HG03135 (cell line): ENCODE measurements at regions not wholly inside any gene's neighbourhood (a gene's known extent, or its start where the extent isn't known, plus 50 kb on each side); places are given as distances from the start of the nearest gene placed in this dataset.
A peak's percentile ranks its signal among the peaks of the same experiment; 100 is the strongest.

Experiments used
- ATAC-seq: cut with Tn5 transposase; IDR thresholded peaks from one replicate; pipeline ENCODE4 v1.9.1; 2021; ENCODE audit warnings: mild to moderate bottlenecking, moderate library complexity; ENCODE audit not compliant: unreplicated experiment

DNA sequence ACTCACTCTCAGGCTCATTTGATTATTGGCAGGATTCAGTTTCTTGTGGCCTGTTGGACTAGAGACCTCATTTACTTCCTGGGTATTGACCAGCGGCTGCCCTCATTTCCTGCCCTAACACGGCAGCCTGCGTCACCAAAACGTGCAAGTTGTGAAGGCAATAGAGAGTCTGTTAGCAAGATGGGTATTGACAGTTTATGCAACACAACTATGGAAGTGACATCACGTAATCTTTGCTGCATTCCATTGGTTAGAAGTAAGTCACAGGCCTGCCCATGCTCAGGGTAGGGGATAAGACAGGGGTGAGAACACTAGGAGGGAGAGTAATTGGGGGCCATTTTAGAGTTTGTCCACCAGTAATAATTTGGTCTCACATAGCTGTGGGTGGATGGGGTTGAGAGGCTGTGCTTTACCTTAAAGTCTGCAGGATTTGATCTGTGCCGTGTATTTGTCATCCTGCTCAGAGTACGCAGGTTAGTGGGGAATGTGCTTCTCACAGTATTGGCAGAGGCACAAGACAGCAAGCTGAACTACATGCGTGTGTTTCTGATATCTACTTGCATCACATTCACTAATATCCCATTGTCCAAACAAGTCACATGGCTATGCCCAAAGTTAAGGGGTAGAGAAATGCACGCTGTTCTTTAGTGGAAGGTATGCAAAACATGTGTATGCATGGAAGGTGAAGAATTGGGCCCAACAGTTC, 83.3 kb downstream of the EDEM1 start:
- ATAC-seq: no peak

DNA sequence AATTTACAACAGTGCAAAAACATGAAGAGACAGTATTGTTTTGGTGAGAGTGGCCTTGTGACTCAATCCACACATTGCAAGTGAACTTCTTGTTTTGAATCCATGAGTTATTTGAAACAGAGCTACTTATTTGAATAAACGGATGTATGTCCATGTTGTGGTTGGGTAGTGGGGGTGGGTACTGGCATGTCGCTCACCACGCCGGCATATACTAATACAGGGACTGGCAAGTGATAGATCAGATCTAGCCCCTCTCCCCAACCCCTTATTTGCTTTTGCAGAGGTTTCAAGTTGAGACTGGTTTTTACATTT, 83.8 kb downstream of the EDEM1 start:
- no peak for ATAC-seq

DNA sequence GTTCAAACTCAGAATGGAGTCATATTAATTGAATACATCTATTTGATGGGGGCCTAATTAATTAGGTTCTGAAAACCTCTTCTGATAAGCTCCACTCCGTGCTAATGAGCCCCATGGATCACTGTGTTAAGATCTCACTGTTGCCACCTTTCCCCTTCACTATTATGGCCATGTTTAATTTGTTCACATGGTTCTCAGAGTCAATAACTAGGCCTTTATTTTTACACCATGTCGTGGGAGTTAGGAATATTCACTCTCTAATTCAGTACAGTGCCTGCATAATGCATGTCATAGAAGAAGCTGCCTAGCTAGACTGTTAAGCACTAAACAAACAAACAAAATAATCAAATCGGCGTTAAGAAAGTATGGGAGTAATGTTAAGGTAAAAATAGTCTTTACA, 84.9 kb downstream of the EDEM1 start:
- no peak for ATAC-seq

DNA sequence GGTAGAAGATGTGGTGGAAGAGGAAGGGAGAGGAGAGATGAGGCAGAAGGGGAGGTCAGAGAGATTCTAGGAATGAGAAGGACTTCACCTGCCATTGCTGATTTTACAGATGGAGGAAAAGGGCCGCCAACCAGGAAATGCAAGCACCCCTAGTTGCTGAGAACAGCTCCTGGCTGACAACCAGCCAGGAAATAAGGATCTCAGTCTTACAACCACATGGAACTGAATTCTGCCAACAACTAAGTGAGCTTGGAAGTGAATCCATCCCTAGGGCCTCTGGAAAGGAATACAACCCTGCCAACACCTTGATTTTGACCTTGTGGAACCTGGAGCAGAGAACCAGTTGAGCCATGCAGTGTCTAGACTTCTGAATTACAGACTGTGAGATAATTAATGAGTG, 86.6 kb downstream of the EDEM1 start:
- no peak for ATAC-seq

DNA sequence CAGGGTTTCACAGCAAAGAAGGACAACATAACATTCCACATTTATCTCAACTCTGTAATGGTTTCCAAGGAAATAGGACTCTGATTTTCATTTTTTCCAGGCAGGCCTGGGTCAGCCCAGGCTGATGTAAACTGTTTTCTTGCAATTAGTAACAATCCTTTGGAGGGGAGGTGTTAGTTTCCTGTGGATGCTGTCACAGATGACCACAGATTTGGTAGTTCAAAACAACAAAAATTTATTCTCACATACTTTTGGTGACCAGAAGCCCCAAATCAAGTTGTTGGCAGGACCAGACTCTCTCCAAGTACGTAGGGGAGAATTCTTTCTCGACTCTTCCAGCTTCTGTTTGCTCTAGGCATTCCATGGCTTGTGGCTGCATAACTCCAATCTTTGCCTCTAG, 88.0 kb downstream of the EDEM1 start:
- ATAC-seq: no peak

DNA sequence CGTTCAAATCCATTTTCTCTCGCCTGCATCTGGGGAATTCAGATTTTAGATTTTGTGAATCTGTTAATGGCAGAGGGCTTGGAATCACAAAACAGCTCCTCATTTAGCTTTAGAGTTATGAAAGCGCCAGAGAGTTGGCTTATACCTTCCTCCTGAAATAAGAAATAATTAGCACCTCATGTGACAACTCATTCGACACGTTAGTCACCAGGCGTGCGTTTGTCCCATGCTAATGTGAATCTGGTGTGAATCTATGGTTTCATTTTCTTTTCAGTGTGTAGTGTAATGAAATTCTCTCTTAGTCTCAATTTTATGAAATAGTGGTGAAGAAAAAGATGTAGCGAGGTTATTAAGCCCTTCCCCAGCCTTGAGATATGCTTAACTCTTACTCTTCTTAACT, 89.4 kb downstream of the EDEM1 start:
- ATAC-seq: no peak

DNA sequence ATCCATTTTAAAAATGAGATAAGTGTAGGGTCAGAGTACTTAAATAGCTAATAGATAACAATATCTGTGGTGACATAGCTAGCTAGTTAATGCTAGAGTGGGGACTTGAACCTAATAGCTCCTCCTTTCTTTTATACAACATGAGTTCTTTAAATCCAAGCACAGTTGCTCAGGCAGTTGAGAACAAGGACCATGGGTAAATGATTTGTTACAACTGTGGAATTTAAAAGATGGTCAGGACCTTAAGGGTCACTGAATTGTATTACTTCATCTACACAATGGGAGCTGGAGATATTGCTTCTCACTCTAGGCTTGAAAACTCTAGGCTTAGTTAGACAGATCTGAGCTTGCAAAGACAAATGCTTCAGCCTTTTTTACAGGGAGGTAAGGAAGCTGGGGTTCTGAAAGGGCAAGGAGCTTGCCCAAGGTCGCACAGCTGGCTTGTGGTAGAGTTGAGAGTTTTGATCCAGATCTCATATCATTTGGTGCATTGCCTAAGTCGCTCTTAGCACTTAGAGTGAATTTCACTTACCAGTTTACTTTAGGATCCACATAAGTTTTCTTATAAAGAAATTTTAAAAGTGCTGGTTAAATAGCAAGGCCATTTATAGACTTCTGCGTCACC, 90.2 kb downstream of the EDEM1 start:
- ATAC-seq: no peak

DNA sequence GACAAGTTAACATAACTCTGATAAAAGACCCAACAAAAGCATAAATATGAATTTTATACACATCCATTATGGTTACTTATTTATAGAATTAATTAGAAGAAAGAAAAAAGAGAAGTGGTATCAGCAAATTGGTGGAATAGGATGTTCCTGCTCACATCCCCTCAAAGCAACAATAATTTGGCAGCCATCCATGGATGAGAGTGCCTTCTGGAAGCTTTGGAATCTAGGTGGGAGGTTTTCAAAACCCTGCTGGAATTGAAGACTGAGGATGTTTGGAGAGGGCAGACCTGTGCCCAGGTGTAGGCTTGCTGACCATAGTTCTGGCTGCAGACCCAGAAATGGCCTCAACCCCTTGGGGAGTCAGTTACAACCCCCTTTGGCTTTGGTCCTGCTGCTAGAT, 91.2 kb downstream of the EDEM1 start:
- ATAC-seq: no peak

DNA sequence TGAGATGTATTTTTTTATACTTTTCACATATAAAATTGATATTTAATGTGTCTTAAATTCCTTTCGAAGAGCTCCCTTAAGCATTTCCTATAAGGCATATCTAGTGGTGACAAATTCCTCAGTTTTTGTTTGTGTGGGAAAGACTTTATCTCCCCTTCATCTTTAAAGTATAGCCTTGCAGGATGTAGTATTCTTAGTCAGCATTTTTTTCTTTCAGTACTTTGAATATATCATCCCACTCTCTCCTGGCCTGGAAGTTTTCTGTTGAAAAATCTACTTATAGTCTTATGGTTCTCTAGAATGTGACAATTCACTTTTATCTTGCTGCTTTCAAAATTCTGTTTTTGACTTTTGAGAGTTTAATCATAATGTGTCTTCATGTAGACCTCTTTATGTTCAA, 95.2 kb downstream of the EDEM1 start:
- ATAC-seq: no peak

DNA sequence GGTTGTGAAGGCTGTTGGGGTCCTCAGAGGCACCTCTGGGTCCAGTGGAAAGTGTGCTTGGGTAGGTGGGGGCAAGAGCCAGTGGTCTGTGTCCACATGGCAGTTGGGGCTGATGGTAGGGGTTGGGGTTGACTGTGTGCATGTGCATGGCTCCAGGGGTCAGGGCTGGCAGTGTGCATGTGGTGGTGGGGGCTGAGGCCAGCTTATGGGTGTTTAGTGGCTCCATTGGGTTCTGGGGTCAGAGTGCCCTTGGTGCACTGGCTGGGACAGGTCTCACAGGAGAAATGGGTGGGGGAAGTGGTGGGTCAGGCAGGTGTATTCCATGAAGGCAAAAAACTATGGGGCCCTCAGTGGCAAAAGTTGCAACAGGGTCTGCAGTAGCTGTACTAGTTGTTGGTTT, 97.9 kb downstream of the EDEM1 start:
- no peak for ATAC-seq

DNA sequence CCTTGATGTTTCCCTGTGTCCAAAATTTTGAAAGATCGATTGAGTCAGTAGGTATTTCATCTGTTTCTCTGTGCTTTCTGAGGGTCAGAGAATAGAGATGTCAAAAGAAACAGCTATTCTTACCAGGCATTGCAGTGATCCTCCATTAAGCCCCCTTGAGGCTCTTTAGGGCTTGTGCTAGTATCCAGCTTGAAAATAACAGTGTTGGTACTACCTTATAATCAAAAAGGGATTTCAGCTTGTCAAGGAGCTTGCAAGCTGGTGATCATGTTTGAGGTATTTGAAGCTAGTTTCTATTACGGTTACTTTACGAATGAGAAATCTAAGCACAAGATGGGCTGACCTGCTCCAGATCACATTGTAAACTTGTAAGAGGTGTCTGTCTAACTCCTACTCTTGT, 103.4 kb downstream of the EDEM1 start:
- no peak for ATAC-seq

DNA sequence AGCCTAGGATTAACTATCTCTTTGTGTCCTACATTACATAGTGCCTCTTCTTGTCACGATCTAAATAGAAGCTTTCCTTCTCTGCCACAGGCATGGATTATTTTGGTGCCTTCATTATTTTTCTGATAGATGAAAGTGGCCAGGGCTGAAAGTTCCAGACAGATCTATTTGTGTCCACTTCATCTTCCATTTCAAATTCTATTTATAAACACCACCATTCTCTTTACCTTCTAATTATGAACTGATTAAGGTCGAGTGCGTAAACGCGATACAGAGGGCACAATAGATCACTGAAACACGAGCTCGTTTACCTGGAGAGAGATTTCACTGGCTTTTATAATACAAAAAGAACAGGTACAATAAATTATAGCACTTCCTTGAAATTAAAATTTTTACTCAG, 105.0 kb downstream of the EDEM1 start:
- ATAC-seq: no peak

DNA sequence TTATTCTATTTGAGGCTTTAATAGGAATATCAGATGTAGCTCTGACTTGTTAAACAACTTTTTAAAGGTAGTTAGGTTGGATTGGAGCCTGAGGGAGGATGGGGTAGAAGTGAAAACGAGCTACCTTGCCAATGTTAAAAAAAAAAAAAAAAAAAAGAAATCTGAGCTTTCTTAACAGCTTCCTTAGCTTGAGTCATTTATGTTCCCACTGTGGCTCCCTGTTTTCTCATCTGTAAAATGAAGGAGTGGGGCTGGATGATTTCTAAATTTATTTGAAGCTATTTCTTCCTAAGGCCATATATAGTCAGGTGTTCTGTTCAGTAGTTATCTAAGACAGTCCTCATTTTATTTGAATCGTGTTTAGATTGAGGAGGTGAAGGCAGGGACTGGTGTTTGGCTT, 105.7 kb downstream of the EDEM1 start:
- no peak for ATAC-seq

DNA sequence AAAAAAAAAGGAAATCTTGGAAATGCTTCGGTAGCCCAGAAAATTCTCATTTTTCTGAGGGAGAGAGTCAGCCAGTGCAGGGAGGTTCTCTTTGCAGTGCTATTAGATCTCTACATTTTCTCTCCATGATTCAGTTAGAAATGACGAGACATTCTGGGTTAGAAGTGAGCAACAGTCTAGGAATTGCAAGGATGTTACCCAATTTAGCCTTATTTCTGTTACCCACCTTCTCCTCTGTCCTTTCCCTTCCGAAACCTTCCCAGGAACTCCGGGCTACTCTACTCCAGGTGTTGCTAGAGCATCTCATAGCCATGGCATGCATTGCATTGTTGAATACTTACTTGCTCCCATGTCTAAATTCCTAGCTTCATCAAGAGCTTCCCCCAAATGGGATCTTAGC, 106.8 kb downstream of the EDEM1 start:
- no peak for ATAC-seq

DNA sequence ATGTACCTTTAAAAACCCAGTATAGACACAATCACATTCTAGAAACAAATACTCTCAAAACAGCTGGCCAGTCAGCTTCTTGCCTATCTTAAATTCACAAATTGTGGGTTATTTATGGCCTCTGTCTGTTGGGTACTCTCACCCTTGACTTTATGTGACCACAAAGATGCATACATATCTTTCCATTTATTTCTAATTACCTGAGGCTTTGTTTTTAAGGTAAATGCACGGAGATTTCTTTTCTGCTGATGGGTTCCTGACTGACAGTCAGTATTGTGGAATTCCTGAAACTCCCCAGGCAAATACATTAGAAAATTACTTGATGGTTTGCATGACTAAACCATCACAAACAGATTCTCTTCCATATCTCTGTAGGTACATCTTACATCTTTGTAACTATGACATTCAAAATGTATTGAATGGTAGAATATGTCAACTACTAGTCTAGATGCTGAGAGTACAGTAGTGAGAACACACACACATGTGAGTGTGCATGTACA, 107.7 kb downstream of the EDEM1 start:
- ATAC-seq: no peak

DNA sequence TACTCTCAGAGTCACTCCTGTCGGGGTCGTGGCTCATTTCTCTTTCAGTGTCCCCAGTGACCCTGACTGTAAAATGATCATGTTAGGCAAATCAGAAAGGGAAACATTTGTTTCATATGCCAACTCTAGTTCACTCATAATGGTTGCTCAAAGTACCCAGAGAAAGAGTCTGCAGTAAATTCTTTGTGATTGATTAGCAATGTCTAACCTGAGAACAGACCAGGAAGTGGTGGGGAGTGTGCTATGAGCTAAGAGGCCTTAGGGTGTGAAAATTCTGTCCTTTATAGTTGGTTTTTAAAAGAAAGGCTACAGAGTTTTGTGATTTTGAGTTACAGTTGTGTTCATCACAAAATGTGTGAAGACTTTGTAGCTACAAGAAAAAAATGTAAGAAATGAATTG, 108.9 kb downstream of the EDEM1 start:
- ATAC-seq: no peak

DNA sequence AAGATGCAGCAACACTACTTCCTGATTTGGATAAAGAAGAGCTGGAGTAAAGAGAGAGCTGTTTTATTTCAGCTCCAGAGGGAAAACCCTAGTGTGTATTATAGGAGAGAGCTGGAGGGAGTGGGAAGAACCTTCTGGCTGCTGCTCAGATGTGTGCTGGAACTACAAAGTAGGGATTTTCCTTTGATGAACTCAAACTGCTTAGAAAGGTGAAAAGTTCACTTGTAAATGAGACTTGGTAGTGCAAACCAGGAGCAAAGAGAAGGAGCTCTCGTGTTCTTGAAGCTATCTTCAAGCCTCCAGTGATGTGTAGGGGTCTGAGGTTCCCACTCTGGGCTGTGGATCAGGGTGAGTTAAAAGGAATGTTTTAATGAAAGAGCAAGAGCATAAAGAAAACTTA, 110.4 kb downstream of the EDEM1 start:
- no peak for ATAC-seq

DNA sequence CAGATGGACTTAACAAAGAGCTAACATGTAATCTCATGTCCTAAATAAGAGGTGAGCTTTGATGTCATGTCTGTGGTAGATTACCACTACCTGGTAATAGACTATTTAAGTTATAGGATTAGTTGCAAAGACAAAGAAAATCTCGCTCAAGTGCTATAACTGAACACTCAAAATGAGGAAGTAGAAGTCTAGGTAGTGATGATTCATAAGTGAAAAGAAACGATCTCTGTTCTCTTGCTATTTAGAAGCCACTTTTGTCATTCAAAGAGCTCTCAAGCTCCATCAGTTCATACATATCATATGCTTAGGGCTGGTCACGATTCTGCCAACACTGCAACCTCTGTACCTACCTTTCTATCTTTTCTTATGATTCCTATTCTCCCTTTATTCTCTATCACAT, 110.9 kb downstream of the EDEM1 start:
- ATAC-seq: peak; percentile 98

DNA sequence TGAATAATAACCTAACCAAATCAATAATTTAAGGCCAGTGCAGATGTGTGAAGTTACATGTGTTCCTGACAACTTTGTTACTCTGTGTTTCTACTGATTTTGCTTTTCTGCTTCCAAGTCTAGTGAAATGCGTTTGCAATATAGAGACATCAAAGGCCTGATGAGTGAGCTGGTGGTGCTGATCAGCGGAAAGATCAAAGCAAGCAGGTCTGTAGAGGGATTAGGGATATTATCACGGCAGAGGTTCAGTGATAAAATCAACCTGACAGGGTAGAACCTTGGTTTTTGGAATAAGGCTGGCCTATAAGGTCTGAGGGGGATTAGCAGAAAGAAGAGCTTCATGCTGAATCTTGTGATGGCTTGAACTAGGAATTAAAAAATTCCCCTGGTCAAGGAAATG, 111.7 kb downstream of the EDEM1 start:
- ATAC-seq: no peak

DNA sequence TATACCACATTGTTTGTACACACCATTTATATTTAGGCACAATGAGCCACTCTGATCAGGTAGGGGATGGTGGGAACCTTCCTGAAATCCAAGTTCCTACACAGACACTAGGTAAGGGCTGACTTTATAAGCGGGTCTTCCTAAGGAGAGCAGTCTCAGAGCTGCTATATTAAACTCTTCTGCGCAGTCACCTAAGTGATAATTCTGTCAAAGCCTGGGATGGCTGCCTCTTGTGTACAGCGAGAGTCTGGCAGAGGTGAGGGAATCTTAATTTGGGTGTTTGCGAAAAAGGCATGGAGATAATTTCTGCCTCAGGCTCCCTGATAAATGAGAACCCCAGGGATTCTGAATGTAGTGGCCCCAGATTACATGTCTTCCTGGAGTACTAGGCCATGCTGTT, 113.1 kb downstream of the EDEM1 start:
- ATAC-seq: no peak

DNA sequence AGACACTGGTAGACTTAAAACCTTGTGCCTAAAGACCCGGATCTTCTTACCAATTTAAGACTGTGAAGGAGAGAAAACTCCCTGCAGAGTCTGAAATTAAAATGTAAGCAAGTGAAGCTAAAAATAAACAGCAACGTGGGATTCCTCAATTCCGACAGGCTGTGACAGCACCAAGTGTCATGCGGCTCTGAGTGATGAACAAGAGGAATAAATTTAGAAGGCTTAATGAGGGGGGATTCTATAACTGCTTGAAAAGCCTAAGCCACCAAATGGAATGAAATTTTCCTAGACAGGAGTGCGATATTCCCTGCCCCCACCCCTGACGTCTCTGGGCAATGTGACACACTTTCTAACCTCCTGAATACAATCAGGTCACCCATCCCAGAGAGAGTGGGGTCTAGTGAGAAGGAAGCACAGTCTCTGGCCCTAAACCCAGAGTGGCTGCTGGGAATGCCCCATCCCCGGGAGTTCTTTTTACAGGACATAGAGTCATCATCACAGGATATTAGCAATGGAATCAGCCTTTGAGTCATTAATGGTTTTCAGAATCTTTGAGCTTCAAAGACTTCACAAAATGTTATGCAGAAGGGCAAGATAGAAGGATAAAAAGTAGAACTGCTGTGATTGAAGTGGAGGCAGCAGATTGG, 114.3 kb downstream of the EDEM1 start:
- ATAC-seq: no peak

DNA sequence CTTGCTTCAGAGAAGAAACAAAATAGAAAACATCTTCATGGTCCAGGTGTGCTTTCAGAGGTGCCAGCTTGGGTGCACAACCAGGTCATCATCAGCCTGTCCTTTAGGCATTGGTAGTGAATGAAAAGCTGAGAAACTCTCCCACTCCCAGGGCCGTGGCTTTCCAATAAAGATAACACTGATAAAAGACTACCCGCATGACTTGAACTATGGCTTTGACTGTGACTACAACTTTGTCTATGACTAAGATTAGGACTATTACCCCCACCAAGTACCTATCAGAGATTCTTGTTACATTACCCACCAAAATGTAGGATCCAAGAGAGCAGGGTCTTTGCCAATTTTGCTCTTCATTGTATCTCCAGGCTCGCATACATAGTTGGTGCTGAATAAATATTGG, 115.2 kb downstream of the EDEM1 start:
- no peak for ATAC-seq

DNA sequence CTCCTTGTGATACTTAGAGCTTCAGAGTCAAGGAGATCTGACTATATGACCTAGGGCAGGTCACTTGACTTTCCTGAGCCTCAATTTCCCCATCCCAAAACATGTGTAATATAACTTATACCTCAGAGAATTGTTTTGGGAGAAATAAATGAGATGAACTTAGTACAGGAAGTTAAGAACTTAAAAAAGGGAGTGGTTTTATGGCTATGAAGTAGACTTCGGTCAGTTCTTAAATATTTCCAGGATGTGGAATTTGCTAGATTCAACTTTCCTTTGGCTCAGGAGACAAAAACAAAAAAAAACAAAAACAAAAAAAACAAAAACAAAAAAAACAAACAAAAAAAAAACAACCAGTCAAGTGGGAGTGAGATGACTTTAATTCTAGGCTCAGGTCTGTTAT, 116.7 kb downstream of the EDEM1 start:
- ATAC-seq: no peak
